Neural cell (in vitro differentiated cells): ENCODE measurements at regions not wholly inside any gene's neighbourhood (a gene's known extent, or its start where the extent isn't known, plus 50 kb on each side); places are given as distances from the start of the nearest gene placed in this dataset.

Source experiments
- CTCF ChIP-seq: fragments of 450-650 bp; IDR thresholded peaks from 2 replicates; pipeline ENCODE4 v1.5.1; 2014; ENCODE audit warnings: antibody characterized with exemption, mild to moderate bottlenecking, moderate library complexity; ENCODE audit not compliant: poor library complexity, severe bottlenecking
- EP300 ChIP-seq: fragments of 450-650 bp; conservative IDR thresholded peaks from 2 replicates; pipeline ENCODE4 v1.6.1; 2014; ENCODE audit warnings: antibody characterized with exemption, mild to moderate bottlenecking, moderate library complexity; ENCODE audit not compliant: poor library complexity, severe bottlenecking
- EZH2 ChIP-seq: fragments of 200-600, 300-800 bp; shearing (Covaris generic), sonication (generic); IDR thresholded peaks from 2 replicates; pipeline ENCODE4 v1.6.1; 2014; ENCODE audit warnings: antibody characterized with exemption, low read length, borderline replicate concordance, mild to moderate bottlenecking; ENCODE audit not compliant: insufficient read depth, poor library complexity, severe bottlenecking
- POLR2AphosphoS5 ChIP-seq: IDR thresholded peaks from 2 replicates; pipeline ENCODE4 v1.6.1; 2012
- RAD21 ChIP-seq: fragments of 450-650 bp; conservative IDR thresholded peaks from 2 replicates; pipeline ENCODE4 v1.6.1; 2014; ENCODE audit warnings: antibody characterized with exemption, mild to moderate bottlenecking, moderate library complexity
- TAF1 ChIP-seq: IDR thresholded peaks from 2 replicates; pipeline ENCODE4 v1.6.1; 2012; ENCODE audit warnings: low read depth

- no peak for TF ChIP-seq CTCF
- no peak for TF ChIP-seq TAF1
- TF ChIP-seq POLR2AphosphoS5, result no peak
- TF ChIP-seq EZH2, result no peak
- no peak for TF ChIP-seq RAD21
- no peak for TF ChIP-seq EP300
Measured at GRCh38 chr2:100655936-100656534, 93.2 kb downstream of the PDCL3 start.
